Spleen (tissue), 11 donors: ENCODE measurements at regions not wholly inside any gene's neighbourhood (a gene's known extent, or its start where the extent isn't known, plus 50 kb on each side); places are given as distances from the start of the nearest gene placed in this dataset.

Experiments
- DNase-seq: peaks from one replicate; pipeline ENCODE4 v3.0.0-alpha.2; 2020
- H3K27ac ChIP-seq, 8 donors: fragments of 200-600 bp; sonication (generic) in 7 of 8; 1 replicate in 4 of 8; 2 replicates in 4 of 8; pipeline versions ENCODE4 v1.5.0 to v1.8.0; 2016 to 2021; ENCODE audit warnings: inconsistent platforms in 4 of 8, mild to moderate bottlenecking in 4 of 8, moderate library complexity in 1 of 8
- H3K27me3 ChIP-seq, 7 donors: fragments of 200-600 bp; sonication (generic) in 6 of 7; replicated peaks in 1 of 7; 1 replicate in 4 of 7; 2 replicates in 3 of 7; pipeline versions ENCODE4 v1.5.0 to v1.8.0; 2016 to 2021; ENCODE audit warnings: inconsistent platforms in 3 of 7, mild to moderate bottlenecking in 1 of 7
- H3K36me3 ChIP-seq, 6 donors: fragments of 200-600 bp; sonication (generic) in 5 of 6; 1 replicate in 4 of 6; 2 replicates in 2 of 6; pipeline versions ENCODE4 v1.5.0 to v1.8.0; 2016 to 2021; ENCODE audit warnings: inconsistent platforms in 2 of 6
- H3K4me1 ChIP-seq, 6 donors: fragments of 200-600 bp; sonication (generic) in 5 of 6; 1 replicate in 3 of 6; 2 replicates in 3 of 6; pipeline versions ENCODE4 v1.5.0 to v1.8.0; 2016 to 2021; ENCODE audit warnings: inconsistent platforms in 3 of 6
- H3K4me3 ChIP-seq, 8 donors: fragments of 200-600 bp; sonication (generic) in 7 of 8; 1 replicate in 4 of 8; 2 replicates in 4 of 8; pipeline versions ENCODE4 v1.5.0 to v1.8.0; 2016 to 2021; ENCODE audit warnings: inconsistent platforms in 4 of 8, mild to moderate bottlenecking in 4 of 8, moderate library complexity in 2 of 8
- H3K9me3 ChIP-seq, 8 donors: fragments of 200-600 bp; sonication (generic) in 7 of 8; 1 replicate in 4 of 8; 2 replicates in 4 of 8; pipeline versions ENCODE4 v1.5.0 to v1.8.0; 2016 to 2021; ENCODE audit warnings: inconsistent platforms in 4 of 8
- POLR2A ChIP-seq, 3 donors: fragments of 450-650 bp; IDR thresholded peaks; one replicate each; pipeline ENCODE4 v1.5.1; 2017; ENCODE audit warnings: antibody characterized with exemption in 3 of 3, mild to moderate bottlenecking in 1 of 3
- POLR2AphosphoS5 ChIP-seq, 3 donors: sonication (generic); formaldehyde crosslinking; IDR thresholded peaks; one replicate each; pipeline ENCODE4 v1.5.1; 2017; ENCODE audit warnings: antibody characterized with exemption in 3 of 3
- WGBS, 5 donors: extraction: QIAGEN DNeasy Blood & Tissue Kit in 3 of 5; methylation state at CpG; one replicate each; pipeline versions ENCODE4 v1.1.5 to v1.1.7; 2013 to 2018; 5-methylcytosine and 5-hydroxymethylcytosine counted together
- intact Hi-C: fragments of 100-400 bp; cut with DNase I; formaldehyde crosslinking; loops from one replicate; pipeline ENCODE4 v1.15.0; 2023; ENCODE audit warnings: low total_unique reads
- TF ChIP-seq, protein P1 (sequence below), 11 experiments: fragments of 200-600 bp in 7 of 11; fragments of 450-650 bp in 4 of 11; sonication (generic) in 4 of 11; IDR thresholded peaks in 8 of 11; conservative IDR thresholded peaks in 3 of 11; 1 replicate in 7 of 11; 2 replicates in 4 of 11; pipeline versions ENCODE4 v1.4.0 to v1.8.0; 2016 to 2021; ENCODE audit warnings: antibody characterized with exemption in 11 of 11, inconsistent platforms in 4 of 11, mild to moderate bottlenecking in 1 of 11
- donor health status: healthy with polysubstance abuse.
- donor health status: DM: no; HTN: no; CAD: no; lungs with moderate emphysema.
- donor health status: DM: no; HTN: no; CAD: no.
- donor health status: Bipolar disorder and iron deficiency.
- donor health status: healthy.
- donor health status: DM: no; HTN: no; CAD: no.
- donor health status: DM: yes; HTN: yes; CAD: no.

DNA sequence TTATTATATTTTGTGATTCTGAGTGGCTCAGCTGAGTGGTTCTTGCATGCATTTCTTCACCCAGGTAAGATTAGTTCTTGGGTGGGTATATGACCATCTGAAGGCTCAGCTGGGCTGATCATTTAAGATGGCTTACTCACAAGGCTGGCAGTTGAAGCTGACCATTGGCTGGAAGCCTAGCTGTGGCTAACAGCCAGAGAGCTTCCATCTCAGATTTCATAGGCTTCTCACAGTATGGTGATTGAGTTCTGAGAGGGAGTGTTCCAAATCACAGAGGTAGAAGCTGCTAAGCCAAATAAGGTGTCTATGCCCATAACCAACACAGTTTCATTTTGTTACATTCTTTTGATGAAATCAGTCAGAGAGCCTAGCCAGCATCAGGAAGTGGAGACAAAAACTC is 117.4 kb upstream of the RPRM start:
- TF ChIP-seq, protein P1, sequence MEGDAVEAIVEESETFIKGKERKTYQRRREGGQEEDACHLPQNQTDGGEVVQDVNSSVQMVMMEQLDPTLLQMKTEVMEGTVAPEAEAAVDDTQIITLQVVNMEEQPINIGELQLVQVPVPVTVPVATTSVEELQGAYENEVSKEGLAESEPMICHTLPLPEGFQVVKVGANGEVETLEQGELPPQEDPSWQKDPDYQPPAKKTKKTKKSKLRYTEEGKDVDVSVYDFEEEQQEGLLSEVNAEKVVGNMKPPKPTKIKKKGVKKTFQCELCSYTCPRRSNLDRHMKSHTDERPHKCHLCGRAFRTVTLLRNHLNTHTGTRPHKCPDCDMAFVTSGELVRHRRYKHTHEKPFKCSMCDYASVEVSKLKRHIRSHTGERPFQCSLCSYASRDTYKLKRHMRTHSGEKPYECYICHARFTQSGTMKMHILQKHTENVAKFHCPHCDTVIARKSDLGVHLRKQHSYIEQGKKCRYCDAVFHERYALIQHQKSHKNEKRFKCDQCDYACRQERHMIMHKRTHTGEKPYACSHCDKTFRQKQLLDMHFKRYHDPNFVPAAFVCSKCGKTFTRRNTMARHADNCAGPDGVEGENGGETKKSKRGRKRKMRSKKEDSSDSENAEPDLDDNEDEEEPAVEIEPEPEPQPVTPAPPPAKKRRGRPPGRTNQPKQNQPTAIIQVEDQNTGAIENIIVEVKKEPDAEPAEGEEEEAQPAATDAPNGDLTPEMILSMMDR (IDR thresholded peaks at IDR 0.05 in 8 of 11, conservative IDR thresholded peaks at IDR 0.05 in 3 of 11) = no peak
- TF ChIP-seq POLR2AphosphoS5 (IDR thresholded peaks at IDR 0.05) (no peak), POLR2A (IDR thresholded peaks at IDR 0.05) (no peak)
- Histone ChIP-seq H3K9me3 (peaks cover 0 to 19% (median 6%) of the 10 kb centered on the region in 8 donors), H3K4me1 (no peaks in the 10 kb centered on the region), H3K27me3 (no peaks in the 10 kb centered on the region), H3K27ac (no peak overlapping the region), H3K4me3 (no peak overlapping the region), H3K36me3 (no peaks in the 10 kb centered on the region)
- DNase-seq = no peak
- intact Hi-C loops = no loop called here

DNA sequence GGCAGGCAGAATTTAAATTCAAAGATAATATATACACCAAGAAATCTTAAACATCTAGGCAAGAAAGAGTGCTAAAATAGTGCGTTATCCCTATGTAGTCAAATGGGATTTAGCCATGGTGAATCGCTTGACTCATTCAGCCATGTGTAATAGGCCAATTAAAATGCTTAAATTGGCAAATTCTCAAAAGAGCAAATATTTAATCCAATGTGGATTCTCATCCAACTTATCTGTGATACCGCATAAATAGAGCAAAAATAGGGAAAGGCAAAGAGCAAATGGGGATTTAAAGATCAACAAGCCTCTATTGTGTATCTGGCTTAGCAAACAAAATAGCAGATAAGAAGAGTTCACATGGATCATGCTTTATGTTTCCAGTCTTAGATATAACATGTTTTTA is 123.2 kb upstream of the RPRM start:
- no peak overlapping the region for H3K27ac ChIP-seq
- H3K36me3 ChIP-seq = no peaks in the 10 kb centered on the region
- H3K4me1 ChIP-seq = no peaks in the 10 kb centered on the region
- DNase-seq = no peak
- 84 to 95% (median 93%) methylated on average over 3 of the region's 3 CpGs for WGBS, 5 donors
- no peak overlapping the region for H3K4me3 ChIP-seq
- H3K27me3 ChIP-seq = no peaks in the 10 kb centered on the region
- H3K9me3 ChIP-seq = no peaks in the 10 kb centered on the region
- intact Hi-C loops = no loop called here
- no peak for TF ChIP-seq POLR2A (IDR thresholded peaks at IDR 0.05)
- TF ChIP-seq, protein P1 (IDR thresholded peaks at IDR 0.05 in 8 of 11, conservative IDR thresholded peaks at IDR 0.05 in 3 of 11) = no peak
- no peak for TF ChIP-seq POLR2AphosphoS5 (IDR thresholded peaks at IDR 0.05)

DNA sequence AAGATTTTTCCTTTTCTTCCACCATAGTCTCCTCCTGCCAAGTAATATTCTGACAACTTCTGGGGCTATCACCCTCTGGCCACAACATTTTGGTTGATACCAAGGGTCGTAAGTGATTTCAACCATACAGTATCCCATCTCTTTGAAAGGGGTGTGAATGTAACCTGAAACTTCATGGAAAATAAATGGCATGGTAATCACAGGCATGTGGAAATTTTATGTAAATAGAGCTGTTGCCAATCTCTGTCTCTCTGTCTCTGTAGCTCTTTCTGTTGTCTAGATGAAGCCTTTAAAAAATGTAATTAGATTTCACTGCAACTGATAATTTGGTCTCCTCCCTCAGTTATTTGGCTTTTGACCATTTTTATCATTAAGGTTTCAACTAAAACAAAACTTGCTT is 125.6 kb upstream of the RPRM start:
- no peaks in the 10 kb centered on the region for H3K27me3 ChIP-seq
- 72 to 78% (median 74%) methylated on average over 1 of the region's 1 CpG for WGBS, 5 donors
- intact Hi-C loops = no loop called here
- no peak overlapping the region for H3K27ac ChIP-seq
- H3K4me3 ChIP-seq = no peak overlapping the region
- H3K36me3 ChIP-seq = no peaks in the 10 kb centered on the region
- TF ChIP-seq POLR2A (IDR thresholded peaks at IDR 0.05) (no peak), POLR2AphosphoS5 (IDR thresholded peaks at IDR 0.05) (no peak)
- TF ChIP-seq, protein P1 (IDR thresholded peaks at IDR 0.05 in 8 of 11, conservative IDR thresholded peaks at IDR 0.05 in 3 of 11) = no peak
- H3K4me1 ChIP-seq = no peaks in the 10 kb centered on the region
- DNase-seq = no peak
- no peaks in the 10 kb centered on the region for H3K9me3 ChIP-seq

DNA sequence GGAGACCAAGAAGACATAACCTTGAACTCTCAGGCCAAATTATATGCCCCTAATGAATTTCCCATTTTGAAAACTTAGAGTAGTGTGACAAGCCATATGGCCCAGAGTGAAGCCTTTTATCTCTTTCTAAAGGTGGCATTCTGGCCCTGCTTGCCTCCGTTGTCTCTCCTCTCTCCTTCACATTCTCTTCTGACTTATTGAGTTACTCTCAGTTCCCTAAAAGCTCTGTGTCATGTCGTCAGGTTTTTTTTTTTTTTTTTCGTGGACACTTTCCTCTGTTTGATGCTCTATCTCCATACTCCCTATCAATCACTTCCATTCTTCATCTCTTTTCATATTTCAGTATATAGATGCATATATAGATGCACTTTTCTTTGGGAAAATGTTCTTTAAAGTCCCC is 128.1 kb upstream of the RPRM start:
- Histone ChIP-seq H3K27ac (no peak overlapping the region), H3K36me3 (no peaks in the 10 kb centered on the region), H3K27me3 (no peaks in the 10 kb centered on the region), H3K4me1 (no peaks in the 10 kb centered on the region), H3K9me3 (no peaks in the 10 kb centered on the region), H3K4me3 (no peak overlapping the region)
- no peak for DNase-seq
- 37 to 68% (median 63%) methylated on average over 2 to 3 of the region's 3 CpGs for WGBS, 5 donors
- TF ChIP-seq, protein P1 (IDR thresholded peaks at IDR 0.05 in 8 of 11, conservative IDR thresholded peaks at IDR 0.05 in 3 of 11) = no peak
- TF ChIP-seq POLR2AphosphoS5 (IDR thresholded peaks at IDR 0.05) (no peak), POLR2A (IDR thresholded peaks at IDR 0.05) (no peak)
- intact Hi-C loops = no loop called here
